H1 (cell line): ENCODE measurements at regions not wholly inside any gene's neighbourhood (a gene's known extent, or its start where the extent isn't known, plus 50 kb on each side); places are given as distances from the start of the nearest gene placed in this dataset.

Experiments
- CTCF ChIA-PET: fragments of 300-600 bp; sonication (Branson Sonifier 250); formaldehyde crosslinking; loops from one replicate; lab custom pipeline; 2021; ENCODE audit not compliant: partially characterized antibody; lab: Charles Lee
- POLR2A ChIA-PET: fragments of 300-600 bp; sonication (Branson Sonifier 250); formaldehyde crosslinking; loops from one replicate; lab custom pipeline; 2021; ENCODE audit warnings: inconsistent platforms; ENCODE audit not compliant: partially characterized antibody; lab: Charles Lee
- DNase-seq, 2 experiments: peaks; one replicate each; pipeline versions ENCODE4 v3.0.0 to v3.0.0-alpha.2; 2010 to 2022; ENCODE audit warnings: low spot score in 2 of 2, low read depth in 1 of 2, mixed read lengths in 1 of 2
- FAIRE-seq: peaks from 2 replicates; lab custom pipeline; 2011; peaks lifted over from hg19 to GRCh38; lab: Jason Lieb, UNC
- H2AFZ ChIP-seq: 2 replicates; pipeline ENCODE4 v1.8.1; 2012; ENCODE audit warnings: low read length, inconsistent platforms
- H2AK5ac ChIP-seq: 2 replicates; pipeline ENCODE4 v1.6.1; 2013; ENCODE audit warnings: low read depth, low read length
- H2BK120ac ChIP-seq: replicated peaks from 2 replicates; pipeline ENCODE3; 2013; ENCODE audit warnings: low read depth, low read length, inconsistent platforms
- H2BK12ac ChIP-seq: 2 replicates; pipeline ENCODE4 v1.6.1; 2013; ENCODE audit warnings: low read depth, low read length
- H2BK15ac ChIP-seq: 2 replicates; pipeline ENCODE4 v1.6.1; 2013; ENCODE audit warnings: low read length
- H2BK20ac ChIP-seq: 2 replicates; pipeline ENCODE4 v1.6.1; 2013; ENCODE audit warnings: low read length
- H2BK5ac ChIP-seq: 2 replicates; pipeline ENCODE4 v1.6.1; 2013; ENCODE audit warnings: low read depth, low read length
- H3K14ac ChIP-seq: 2 replicates; pipeline ENCODE4 v1.6.1; 2013; ENCODE audit warnings: inconsistent platforms; ENCODE audit not compliant: insufficient read length
- H3K18ac ChIP-seq: 2 replicates; pipeline ENCODE4 v1.6.1; 2013; ENCODE audit warnings: low read length; ENCODE audit errors: extremely low read depth
- H3K23ac ChIP-seq: 2 replicates; pipeline ENCODE4 v1.6.1; 2013; ENCODE audit warnings: inconsistent platforms; ENCODE audit not compliant: insufficient read length
- H3K23me2 ChIP-seq: 2 replicates; pipeline ENCODE4 v1.6.1; 2013; ENCODE audit warnings: low read depth, low read length
- H3K27ac ChIP-seq: 2 replicates; pipeline ENCODE4 v1.6.1; 2011; ENCODE audit warnings: low read depth, low read length, inconsistent platforms
- H3K27me3 ChIP-seq, 4 experiments: replicated peaks in 1 of 4; 1 replicate in 1 of 4; 2 replicates in 3 of 4; pipeline versions ENCODE4 v1.6.1 to v1.8.1; 2011 to 2013; ENCODE audit warnings: low read length in 3 of 4, mild to moderate bottlenecking in 3 of 4, inconsistent platforms in 2 of 4, mixed read lengths in 2 of 4, moderate library complexity in 1 of 4; ENCODE audit not compliant: control insufficient read depth in 3 of 4, insufficient read depth in 3 of 4; ENCODE audit errors: extremely low read depth in 1 of 4
- H3K36me3 ChIP-seq, 4 experiments: 2 replicates each; pipeline versions ENCODE4 v1.6.1 to v1.8.1; 2011 to 2013; ENCODE audit warnings: mild to moderate bottlenecking in 4 of 4, low read length in 3 of 4, moderate library complexity in 2 of 4, control low read depth in 1 of 4, inconsistent platforms in 1 of 4; ENCODE audit not compliant: insufficient read depth in 4 of 4, control insufficient read depth in 2 of 4
- H3K4ac ChIP-seq: replicated peaks from 2 replicates; pipeline ENCODE3; 2013; ENCODE audit warnings: low read length, low read depth, mixed read lengths, inconsistent platforms; ENCODE audit not compliant: insufficient read length
- H3K4me1 ChIP-seq, 4 experiments: replicated peaks in 1 of 4; 1 replicate in 1 of 4; 2 replicates in 3 of 4; pipeline versions ENCODE4 v1.6.1 to v1.8.1; 2011 to 2013; ENCODE audit warnings: low read length in 3 of 4, inconsistent platforms in 2 of 4, mixed read lengths in 1 of 4; ENCODE audit not compliant: insufficient read depth in 4 of 4, control insufficient read depth in 3 of 4
- H3K4me2 ChIP-seq, 2 experiments: 2 replicates each; pipeline versions ENCODE4 v1.6.1 to v1.8.1; 2011 to 2013; ENCODE audit warnings: low read depth in 2 of 2, low read length in 2 of 2, control low read depth in 1 of 2, inconsistent platforms in 1 of 2, mild to moderate bottlenecking in 1 of 2; ENCODE audit not compliant: insufficient read depth in 1 of 2
- H3K4me3 ChIP-seq, 4 experiments: fragments of 200-600, 300-600 bp in 1 of 4; sonication (generic), shearing (Covaris generic), sonication (Bioruptor Twin) in 1 of 4; 2 replicates each; pipeline versions ENCODE4 v1.5.1 to v1.8.1; 2011 to 2016; ENCODE audit warnings: low read length in 4 of 4, low read depth in 3 of 4, control low read depth in 2 of 4, inconsistent platforms in 2 of 4, mild to moderate bottlenecking in 2 of 4, mixed read lengths in 1 of 4, moderate library complexity in 1 of 4; ENCODE audit not compliant: insufficient read depth in 2 of 4; ENCODE audit errors: extremely low read depth in 1 of 4
- H3K56ac ChIP-seq: replicated peaks from 2 replicates; pipeline ENCODE3; 2013; ENCODE audit warnings: low read depth, mild to moderate bottlenecking, mixed read lengths, low read length, inconsistent platforms; ENCODE audit not compliant: insufficient read length
- H3K79me1 ChIP-seq: 2 replicates; pipeline ENCODE4 v1.6.1; 2013; ENCODE audit warnings: low read depth, low read length, control low read depth
- H3K79me2 ChIP-seq, 2 experiments: 2 replicates each; pipeline versions ENCODE4 v1.6.1 to v1.8.1; 2012 to 2013; ENCODE audit warnings: low read length in 2 of 2, mild to moderate bottlenecking in 2 of 2, inconsistent platforms in 1 of 2; ENCODE audit not compliant: insufficient read depth in 2 of 2, control insufficient read depth in 1 of 2
- H3K9ac ChIP-seq, 4 experiments: replicated peaks in 1 of 4; 1 replicate in 1 of 4; 2 replicates in 3 of 4; pipeline versions ENCODE4 v1.6.1 to v1.8.1; 2011 to 2013; ENCODE audit warnings: low read depth in 3 of 4, low read length in 3 of 4, control low read depth in 2 of 4, mild to moderate bottlenecking in 2 of 4, moderate library complexity in 2 of 4, inconsistent platforms in 1 of 4; ENCODE audit errors: extremely low read depth in 1 of 4
- H3K9me3 ChIP-seq, 2 experiments: 2 replicates each; pipeline versions ENCODE4 v1.6.1 to v1.8.1; 2012 to 2013; ENCODE audit warnings: mild to moderate bottlenecking in 2 of 2, moderate library complexity in 2 of 2, control low read depth in 1 of 2, inconsistent platforms in 1 of 2, low read depth in 1 of 2, low read length in 1 of 2, mixed read lengths in 1 of 2; ENCODE audit not compliant: insufficient read depth in 2 of 2
- H4K20me1 ChIP-seq, 2 experiments: replicated peaks in 1 of 2; 2 replicates each; pipeline versions ENCODE3 to v1.8.1; 2011 to 2013; ENCODE audit warnings: inconsistent platforms in 2 of 2, low read length in 2 of 2, mild to moderate bottlenecking in 1 of 2; ENCODE audit not compliant: insufficient read depth in 2 of 2, control insufficient read depth in 1 of 2
- H4K5ac ChIP-seq: 2 replicates; pipeline ENCODE4 v1.6.1; 2013; ENCODE audit warnings: low read length, low read depth, mixed read lengths, inconsistent platforms; ENCODE audit not compliant: insufficient read length
- H4K8ac ChIP-seq: 2 replicates; pipeline ENCODE4 v1.8.0; 2013; ENCODE audit warnings: mild to moderate bottlenecking, moderate library complexity, low read length, inconsistent platforms; ENCODE audit not compliant: insufficient read depth; ENCODE audit errors: extremely low read depth
- H4K91ac ChIP-seq: replicated peaks from 2 replicates; pipeline ENCODE3; 2013; ENCODE audit warnings: low read length, mixed read lengths, inconsistent platforms; ENCODE audit not compliant: insufficient read length
- CHD1 ChIP-seq: IDR thresholded peaks from 2 replicates; pipeline ENCODE4 v1.6.1; 2012; ENCODE audit warnings: low read depth, low read length, improper control_type of control experiment
- CREB1 ChIP-seq: IDR thresholded peaks from 2 replicates; pipeline ENCODE4 v1.6.1; 2012; ENCODE audit warnings: inconsistent platforms
- EGR1 ChIP-seq: IDR thresholded peaks from 2 replicates; pipeline ENCODE4 v1.6.1; 2011; ENCODE audit warnings: low read depth, low read length, borderline replicate concordance
- EP300 ChIP-seq, 2 experiments: IDR thresholded peaks; 1 replicate in 1 of 2; 2 replicates in 1 of 2; pipeline ENCODE4 v1.6.1; 2011 to 2012; ENCODE audit warnings: low read depth in 2 of 2, low read length in 2 of 2, mild to moderate bottlenecking in 2 of 2, borderline replicate concordance in 1 of 2, inconsistent platforms in 1 of 2, moderate library complexity in 1 of 2
- GTF2F1 ChIP-seq: IDR thresholded peaks from 2 replicates; pipeline ENCODE4 v1.6.1; 2012; ENCODE audit warnings: low read depth, low read length, improper control_type of control experiment, borderline replicate concordance
- KDM4A ChIP-seq: IDR thresholded peaks from one replicate; pipeline ENCODE4 v1.7.1; 2012; ENCODE audit warnings: low read depth, mild to moderate bottlenecking, moderate library complexity, low read length, inconsistent platforms; ENCODE audit not compliant: severe bottlenecking
- RFX5 ChIP-seq: IDR thresholded peaks from 2 replicates; pipeline ENCODE4 v1.6.1; 2011; ENCODE audit warnings: low read depth, low read length, improper control_type of control experiment, borderline replicate concordance
- SAP30 ChIP-seq: fragments of 300-600 bp; sonication (generic); IDR thresholded peaks from 2 replicates; pipeline ENCODE4 v1.7.1; 2012; ENCODE audit warnings: low read length, moderate library complexity, mild to moderate bottlenecking, inconsistent platforms; ENCODE audit not compliant: insufficient read depth, insufficient replicate concordance
- TAF1 ChIP-seq: IDR thresholded peaks from 2 replicates; pipeline ENCODE4 v1.6.1; 2011; ENCODE audit warnings: mild to moderate bottlenecking, low read depth, low read length
- TAF7 ChIP-seq: optimal IDR thresholded peaks from 2 replicates; pipeline ENCODE3; 2011; ENCODE audit warnings: low read depth, mild to moderate bottlenecking, inconsistent platforms, low read length, moderate library complexity, borderline replicate concordance
- TCF12 ChIP-seq: IDR thresholded peaks from 2 replicates; pipeline ENCODE4 v1.6.1; 2011; ENCODE audit warnings: low read depth, mild to moderate bottlenecking, low read length
- TEAD4 ChIP-seq: IDR thresholded peaks from 2 replicates; pipeline ENCODE4 v1.6.1; 2012; ENCODE audit warnings: low read depth, low read length, inconsistent platforms, mixed read lengths
- WGBS, 2 experiments: shearing (Covaris generic) in 1 of 2; methylation state at CpG; one replicate each; pipeline versions ENCODE4 v1.1.6 to v1.1.7; 2013 to 2015; ENCODE audit warnings: low lambda C conversion rate in 2 of 2, mixed read lengths in 2 of 2, inconsistent platforms in 1 of 2, low coverage in 1 of 2, missing lambda C conversion rate in 1 of 2; ENCODE audit not compliant: insufficient replicate concordance in 2 of 2, insufficient coverage in 1 of 2, insufficient read length in 1 of 2; ENCODE audit errors: extremely low coverage in 1 of 2, missing lambda C conversion rate in 1 of 2; 5-methylcytosine and 5-hydroxymethylcytosine counted together
- TF ChIP-seq, protein P1 (sequence below): IDR thresholded peaks from 2 replicates; pipeline ENCODE4 v1.6.1; 2011; ENCODE audit warnings: low read depth, mild to moderate bottlenecking, low read length; ENCODE audit not compliant: insufficient read depth
- TF ChIP-seq, protein P2 (sequence below): IDR thresholded peaks from 2 replicates; pipeline ENCODE4 v1.6.1; 2012; ENCODE audit warnings: inconsistent platforms

DNA sequence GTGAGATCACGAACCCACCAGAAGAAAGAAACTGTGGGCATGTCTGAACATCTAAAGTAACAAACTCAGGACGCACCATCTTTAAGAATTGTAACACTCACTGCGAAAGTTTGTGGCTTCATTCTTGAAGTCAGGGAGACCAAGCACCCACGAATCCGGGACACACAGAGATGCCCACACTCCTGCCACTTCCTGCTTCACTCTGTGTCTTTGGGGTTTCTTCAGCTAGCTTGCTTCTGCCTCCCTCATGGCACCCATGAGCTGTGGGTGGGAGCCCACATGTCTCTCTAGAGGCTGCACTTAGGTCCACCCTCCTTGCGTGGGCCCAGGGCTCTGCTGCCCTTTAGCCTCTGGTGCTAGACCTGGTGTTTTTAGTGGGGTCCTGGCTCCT, 61.2 kb upstream of the CNOT6 start:
- Histone ChIP-seq H3K4ac (no peak overlapping the region), H3K79me1 (no peaks in the 10 kb centered on the region), H3K23ac (no peak overlapping the region), H3K4me2 (no peak overlapping the region), H3K27ac (no peak overlapping the region), H3K56ac (no peak overlapping the region), H4K91ac (no peak overlapping the region), H4K5ac (no peak overlapping the region), H3K18ac (no peak overlapping the region), H2BK5ac (no peak overlapping the region), H2AK5ac (no peak overlapping the region), H2AFZ (no peak overlapping the region), H2BK20ac (no peak overlapping the region), H2BK15ac (no peak overlapping the region), H3K4me1 (no peaks in the 10 kb centered on the region), H4K20me1 (no peaks in the 10 kb centered on the region), H3K79me2 (no peaks in the 10 kb centered on the region), H3K4me3 (no peak overlapping the region), H3K9ac (no peak overlapping the region), H2BK120ac (no peak overlapping the region), H3K36me3 (no peaks in the 10 kb centered on the region), H3K27me3 (no peaks in the 10 kb centered on the region), H4K8ac (no peak overlapping the region), H3K14ac (no peak overlapping the region), H3K23me2 (no peaks in the 10 kb centered on the region), H2BK12ac (no peak overlapping the region), H3K9me3 (peaks cover 5 to 11% of the 10 kb centered on the region in 2 experiments; a peak in 3 of 4 replicates)
- ChIA-PET POLR2A (no interaction called here), CTCF (interaction anchor here (0.5 to 1.6 kb wide), 7 partner anchors 8 to 91 kb away, joined by 3 to 6 read pairs (median 3); no protein-coding TSS in a partner anchor)
- WGBS, 2 experiments = 84% methylated on average over 6 of the region's 6 CpGs; no CpG with 5 or more reads in 1 of the 2 experiments
- DNase-seq = no peak
- no peak for FAIRE-seq
- TF ChIP-seq EP300 (IDR thresholded peaks at IDR 0.05; ENCODE audit: borderline replicate concordance in 1 of 2, low read depth in 2 of 2, low read length in 2 of 2) = no peak
- no peak for TF ChIP-seq TEAD4
- no peak for TF ChIP-seq RFX5
- TF ChIP-seq TAF7 = no peak
- TF ChIP-seq, protein P1, sequence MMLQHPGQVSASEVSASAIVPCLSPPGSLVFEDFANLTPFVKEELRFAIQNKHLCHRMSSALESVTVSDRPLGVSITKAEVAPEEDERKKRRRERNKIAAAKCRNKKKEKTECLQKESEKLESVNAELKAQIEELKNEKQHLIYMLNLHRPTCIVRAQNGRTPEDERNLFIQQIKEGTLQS = no peak
- no peak for TF ChIP-seq TCF12
- TF ChIP-seq GTF2F1 = no peak
- no peak for TF ChIP-seq EGR1
- no peak for TF ChIP-seq KDM4A
- no peak for TF ChIP-seq SAP30
- no peak for TF ChIP-seq CREB1
- TF ChIP-seq, protein P2, sequence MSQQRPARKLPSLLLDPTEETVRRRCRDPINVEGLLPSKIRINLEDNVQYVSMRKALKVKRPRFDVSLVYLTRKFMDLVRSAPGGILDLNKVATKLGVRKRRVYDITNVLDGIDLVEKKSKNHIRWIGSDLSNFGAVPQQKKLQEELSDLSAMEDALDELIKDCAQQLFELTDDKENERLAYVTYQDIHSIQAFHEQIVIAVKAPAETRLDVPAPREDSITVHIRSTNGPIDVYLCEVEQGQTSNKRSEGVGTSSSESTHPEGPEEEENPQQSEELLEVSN = no peak
- no peak for TF ChIP-seq CHD1
- no peak for TF ChIP-seq TAF1
